HG02623 (cell line): ENCODE measurements at regions not wholly inside any gene's neighbourhood (a gene's known extent, or its start where the extent isn't known, plus 50 kb on each side); places are given as distances from the start of the nearest gene placed in this dataset.
"Not testable (repeated sequence)": the region's sequence is repeated elsewhere in the genome, so short reads cannot be mapped to it uniquely, and the experiment has no call there.

ENCODE experiments used
- ATAC-seq: cut with Tn5 transposase; IDR thresholded peaks from one replicate; pipeline ENCODE4 v1.9.1; 2021; ENCODE audit warnings: moderate library complexity; ENCODE audit not compliant: unreplicated experiment

GRCh38 chr1:196005426-196005825, 602.8 kb downstream of the KCNT2 start:
- ATAC-seq: no peak

- ATAC-seq: not testable (repeated sequence)
Measured at GRCh38 chr1:196004388-196004787, 603.9 kb downstream of the KCNT2 start.

- ATAC-seq: no peak
Measured at GRCh38 chr1:196002906-196003305, 605.3 kb downstream of the KCNT2 start.

GRCh38 chr1:196002296-196002695, 605.9 kb downstream of the KCNT2 start:
- not testable (repeated sequence) for ATAC-seq

GRCh38 chr1:196001188-196001587, 607.1 kb downstream of the KCNT2 start:
- no peak for ATAC-seq

- no peak for ATAC-seq
Measured at GRCh38 chr1:195999022-195999421, 609.2 kb downstream of the KCNT2 start.

- ATAC-seq: no peak
Measured at GRCh38 chr1:195981448-195982139, 626.6 kb downstream of the KCNT2 start.

- ATAC-seq: no peak
Measured at GRCh38 chr1:195979646-195980045, 628.6 kb downstream of the KCNT2 start.

- ATAC-seq: no peak
Measured at GRCh38 chr1:195973311-195973904, 634.8 kb downstream of the KCNT2 start.

GRCh38 chr1:195971589-195971988, 636.7 kb downstream of the KCNT2 start:
- no peak for ATAC-seq

GRCh38 chr1:195970209-195970608, 638.0 kb downstream of the KCNT2 start:
- ATAC-seq: no peak

GRCh38 chr1:195965475-195965874, 642.8 kb downstream of the KCNT2 start:
- no peak for ATAC-seq

- no peak for ATAC-seq
Measured at GRCh38 chr1:195965036-195965435, 643.2 kb downstream of the KCNT2 start.

- no peak for ATAC-seq
Measured at GRCh38 chr1:195964516-195964915, 643.7 kb downstream of the KCNT2 start.

- no peak for ATAC-seq
Measured at GRCh38 chr1:195962051-195962450, 646.2 kb downstream of the KCNT2 start.

- ATAC-seq: no peak
Measured at GRCh38 chr1:195960580-195960979, 647.7 kb downstream of the KCNT2 start.

- ATAC-seq: no peak
Measured at GRCh38 chr1:195958131-195958530, 650.1 kb downstream of the KCNT2 start.

- no peak for ATAC-seq
Measured at GRCh38 chr1:195956845-195957244, 651.4 kb downstream of the KCNT2 start.

GRCh38 chr1:195954848-195955247, 653.4 kb downstream of the KCNT2 start:
- no peak for ATAC-seq

GRCh38 chr1:195951313-195951712, 656.9 kb downstream of the KCNT2 start:
- no peak for ATAC-seq

- no peak for ATAC-seq
Measured at GRCh38 chr1:195948123-195948895, 659.9 kb downstream of the KCNT2 start.

GRCh38 chr1:195946500-195946899, 661.7 kb downstream of the KCNT2 start:
- no peak for ATAC-seq
